Endothelial cell of umbilical vein (primary cell): ENCODE measurements at regions not wholly inside any gene's neighbourhood (a gene's known extent, or its start where the extent isn't known, plus 50 kb on each side); places are given as distances from the start of the nearest gene placed in this dataset.

Experiments used
- CTCF ChIP-seq, 2 donors: IDR thresholded peaks; 1 replicate in 1 of 2; 2 replicates in 1 of 2; pipeline ENCODE4 v1.5.1; 2011; ENCODE audit warnings: low read length in 2 of 2, mild to moderate bottlenecking in 2 of 2, moderate library complexity in 2 of 2, control low read depth in 1 of 2, inconsistent platforms in 1 of 2, low read depth in 1 of 2; ENCODE audit not compliant: insufficient read depth in 1 of 2; ENCODE audit errors: extremely low read depth in 1 of 2
- EZH2 ChIP-seq: IDR thresholded peaks from 2 replicates; pipeline ENCODE4 v1.6.1; 2012; ENCODE audit warnings: borderline replicate concordance, low read depth, mild to moderate bottlenecking, moderate library complexity, low read length, inconsistent platforms; ENCODE audit not compliant: severe bottlenecking

DNA sequence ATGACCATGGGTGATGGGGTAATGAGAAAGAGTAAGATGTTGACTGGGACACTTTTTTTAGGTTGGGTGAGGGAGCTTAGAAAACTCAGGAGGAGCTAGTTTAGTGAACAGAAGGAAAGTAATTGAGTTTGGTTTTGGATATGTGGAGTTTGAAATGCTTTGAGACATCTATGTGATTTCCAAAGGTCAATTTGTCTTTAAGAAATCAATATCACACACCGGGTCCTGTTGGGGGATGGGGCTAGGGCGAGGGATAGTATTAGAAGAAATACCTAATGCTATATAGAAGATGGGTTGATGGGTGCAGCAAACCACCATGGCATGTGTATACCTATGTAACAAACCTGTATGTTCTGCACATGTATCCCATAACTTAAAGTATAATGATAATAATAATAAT lies 118.4 kb downstream of the ASCL1 start:
- TF ChIP-seq CTCF (IDR thresholded peaks at IDR 0.05; ENCODE audit: extremely low read depth in 1 of 2, insufficient read depth in 1 of 2, low read depth in 1 of 2, low read length in 2 of 2) = no peak
- no peak for TF ChIP-seq EZH2
